IPS DF 6.9 (cell line): ENCODE measurements at regions not wholly inside any gene's neighbourhood (a gene's known extent, or its start where the extent isn't known, plus 50 kb on each side); places are given as distances from the start of the nearest gene placed in this dataset.

ENCODE experiments used
- DNase-seq: peaks from one replicate; pipeline ENCODE4 v3.0.0-alpha.2; 2013; ENCODE audit warnings: low read depth, low spot score
- H3K27ac ChIP-seq: one replicate; pipeline ENCODE4 v1.5.1; 2013; ENCODE audit warnings: low read length, control low read depth
- H3K27me3 ChIP-seq: 2 replicates; pipeline ENCODE4 v1.6.1; 2013; ENCODE audit warnings: mild to moderate bottlenecking, low read length; ENCODE audit not compliant: control insufficient read depth, insufficient read depth
- H3K36me3 ChIP-seq: 2 replicates; pipeline ENCODE4 v1.6.1; 2013; ENCODE audit warnings: low read length; ENCODE audit not compliant: control insufficient read depth, insufficient read depth
- H3K4me1 ChIP-seq: 2 replicates; pipeline ENCODE4 v1.6.1; 2013; ENCODE audit warnings: low read length; ENCODE audit not compliant: control insufficient read depth, insufficient read depth
- H3K4me3 ChIP-seq: 2 replicates; pipeline ENCODE4 v1.5.1; 2013; ENCODE audit warnings: mild to moderate bottlenecking, low read length
- H3K9me3 ChIP-seq: 2 replicates; pipeline ENCODE4 v1.6.1; 2013; ENCODE audit warnings: low read length, inconsistent platforms; ENCODE audit not compliant: control insufficient read depth, insufficient read depth
- WGBS: extraction: QIAGEN DNeasy Blood & Tissue Kit; methylation state at CpG from one replicate; pipeline ENCODE4 v1.1.7; 2013; ENCODE audit warnings: mixed read lengths, missing lambda C conversion rate; ENCODE audit not compliant: insufficient read length, insufficient coverage; 5-methylcytosine and 5-hydroxymethylcytosine counted together

GRCh38 chr6:164520916-164521315 lies 788.5 kb downstream of the C6orf118 start:
- DNase-seq: no peak
- WGBS: no CpG with 5 or more reads among the region's 4 CpGs
- H3K36me3 ChIP-seq: no peaks in the 10 kb centered on the region; the same call in 1 of the 2 replicates

DNA sequence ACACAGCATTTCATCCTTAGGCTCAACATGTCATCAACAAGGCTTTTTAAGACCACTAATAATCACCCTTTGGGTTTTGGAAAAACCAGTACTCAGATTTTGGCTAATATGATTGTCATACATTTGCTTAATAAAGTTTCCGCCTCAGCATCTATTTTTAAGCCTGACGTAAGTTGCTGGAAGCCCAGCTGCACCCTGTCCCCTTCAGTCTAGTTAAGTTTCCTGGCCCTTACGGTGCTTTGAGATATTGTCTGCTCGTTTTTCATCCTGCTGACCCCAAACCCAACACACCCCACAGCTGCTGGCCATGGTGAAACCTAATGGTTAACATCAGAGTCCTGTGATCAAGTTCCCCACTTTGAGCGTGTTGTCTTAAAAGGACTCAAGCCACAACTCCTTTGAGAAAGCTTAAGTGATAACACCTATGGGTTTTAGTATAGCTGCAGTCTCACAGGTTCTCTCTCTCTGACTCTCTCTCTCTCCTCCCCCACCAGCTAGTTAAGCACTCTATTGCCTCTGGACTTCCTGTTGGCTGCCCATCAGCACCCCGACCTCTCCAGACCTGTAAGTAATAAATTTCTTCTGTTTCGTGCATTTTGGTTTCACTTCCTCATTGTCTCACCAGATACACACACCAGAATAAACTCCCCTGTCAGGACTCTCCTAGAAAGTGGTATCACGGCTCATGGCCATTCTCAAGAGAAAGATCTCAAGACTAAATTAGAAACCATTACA lies 802.0 kb downstream of the C6orf118 start:
- no peaks in the 10 kb centered on the region for H3K27me3 ChIP-seq
- H3K4me1 ChIP-seq: no peaks in the 10 kb centered on the region
- H3K4me3 ChIP-seq: no peak overlapping the region
- no peaks in the 10 kb centered on the region for H3K9me3 ChIP-seq
- no peak for DNase-seq
- no CpG with 5 or more reads among the region's 8 CpGs for WGBS
- H3K27ac ChIP-seq: no peak overlapping the region
- no peaks in the 10 kb centered on the region for H3K36me3 ChIP-seq

More at GRCh38 chr6:164520916-164521315, 788.5 kb downstream of the C6orf118 start:
- no peaks in the 10 kb centered on the region; the same call in 1 of the 2 replicates for H3K9me3 ChIP-seq
- no peaks in the 10 kb centered on the region for H3K27me3 ChIP-seq
- H3K4me1 ChIP-seq: peaks cover 1% of the 10 kb centered on the region; the same call in 1 of the 2 replicates
- no peak overlapping the region for H3K27ac ChIP-seq
- no peak overlapping the region for H3K4me3 ChIP-seq

DNA sequence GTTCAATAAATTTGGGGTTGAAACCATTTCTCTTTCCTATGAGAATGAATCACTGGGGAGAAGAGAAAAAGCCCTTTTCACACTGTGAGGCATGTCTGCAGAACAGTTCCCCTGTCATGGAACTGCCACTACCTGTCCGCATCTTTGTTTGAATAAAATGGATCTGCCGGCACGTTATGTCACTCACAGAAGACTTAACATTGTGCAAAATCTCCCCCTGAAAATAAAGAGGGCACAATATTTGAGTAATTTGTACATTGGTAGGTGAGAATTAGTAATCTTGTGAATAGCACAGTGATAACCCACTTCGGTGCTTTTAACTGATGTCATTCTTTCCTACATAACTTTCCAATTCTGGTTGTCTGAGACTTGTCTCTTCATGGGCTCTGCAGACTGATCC lies 804.0 kb downstream of the C6orf118 start:
- no peaks in the 10 kb centered on the region for H3K36me3 ChIP-seq
- DNase-seq: no peak
- no peaks in the 10 kb centered on the region for H3K4me1 ChIP-seq
- H3K27ac ChIP-seq: no peak overlapping the region
- no peaks in the 10 kb centered on the region for H3K27me3 ChIP-seq
- no peaks in the 10 kb centered on the region for H3K9me3 ChIP-seq
- WGBS: no CpG with 5 or more reads among the region's 4 CpGs
- no peak overlapping the region for H3K4me3 ChIP-seq

GRCh38 chr6:164502833-164503232 lies 806.6 kb downstream of the C6orf118 start:
- no CpG with 5 or more reads among the region's 6 CpGs for WGBS
- no peak for DNase-seq
- H3K4me1 ChIP-seq: no peaks in the 10 kb centered on the region
- no peak overlapping the region for H3K27ac ChIP-seq
- H3K4me3 ChIP-seq: no peak overlapping the region
- no peaks in the 10 kb centered on the region for H3K36me3 ChIP-seq
- H3K9me3 ChIP-seq: no peaks in the 10 kb centered on the region
- H3K27me3 ChIP-seq: no peaks in the 10 kb centered on the region

DNA sequence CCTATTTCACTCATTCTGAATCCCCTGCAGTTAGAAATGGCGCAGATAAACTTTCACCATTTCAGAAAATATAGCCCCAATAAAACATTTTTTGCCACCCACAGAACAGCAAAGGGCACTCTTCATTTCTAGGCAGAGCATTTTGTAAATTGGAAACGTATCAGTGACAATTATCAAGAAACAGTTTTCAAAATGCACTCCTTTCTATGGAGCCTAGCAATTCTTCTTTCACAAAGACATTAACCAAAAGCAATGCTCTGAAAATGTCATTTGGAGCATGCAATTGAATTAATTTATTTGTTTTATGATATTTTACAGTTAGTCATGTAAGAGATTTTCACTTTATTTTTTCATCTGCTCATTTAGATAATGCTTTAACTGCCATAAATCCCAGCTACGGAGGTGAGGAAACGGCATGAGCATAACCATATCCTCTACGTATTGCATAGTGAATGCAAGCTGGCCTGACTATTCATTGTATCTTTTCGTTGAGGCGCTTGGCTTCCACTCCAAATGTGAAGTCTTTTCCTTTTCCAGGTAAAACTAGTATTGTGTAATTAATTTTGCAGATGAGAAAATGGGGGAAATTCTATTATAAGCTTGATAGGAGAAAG lies 813.4 kb downstream of the C6orf118 start:
- Histone ChIP-seq H3K9me3 (no peaks in the 10 kb centered on the region), H3K27ac (no peak overlapping the region), H3K36me3 (0 out of 2 replicates have a peak, but pooled peaks cover under 1% of the 10 kb centered on the region), H3K4me1 (no peaks in the 10 kb centered on the region), H3K27me3 (no peaks in the 10 kb centered on the region), H3K4me3 (no peak overlapping the region)
- WGBS: no CpG with 5 or more reads among the region's 7 CpGs
- no peak for DNase-seq

DNA sequence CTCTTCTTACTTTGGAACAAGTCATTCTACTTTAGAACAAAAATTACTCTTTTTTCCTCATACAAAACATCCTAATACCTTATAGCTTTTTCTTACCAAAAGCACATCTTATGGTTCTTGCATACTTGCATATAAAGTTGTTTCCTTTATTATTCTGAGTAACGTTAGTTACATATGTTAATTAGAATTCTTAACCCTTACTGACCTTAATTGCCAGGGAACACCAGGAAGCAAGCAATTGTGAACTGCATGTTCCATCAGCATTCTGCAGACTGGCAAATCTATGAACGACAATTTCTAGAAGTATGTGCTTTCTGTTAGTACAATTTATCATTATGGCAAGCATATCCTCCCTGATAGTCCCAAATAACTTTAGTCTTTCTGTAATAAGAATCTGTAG lies 831.0 kb downstream of the C6orf118 start:
- no peak for DNase-seq
- no CpG with 5 or more reads among the region's 2 CpGs for WGBS
- H3K4me3 ChIP-seq: no peak overlapping the region
- no peaks in the 10 kb centered on the region for H3K27me3 ChIP-seq
- H3K9me3 ChIP-seq: no peaks in the 10 kb centered on the region; the same call in 1 of the 2 replicates
- H3K27ac ChIP-seq: no peak overlapping the region
- no peaks in the 10 kb centered on the region for H3K4me1 ChIP-seq
- H3K36me3 ChIP-seq: no peaks in the 10 kb centered on the region

GRCh38 chr6:164477790-164478189 lies 831.6 kb downstream of the C6orf118 start:
- Histone ChIP-seq H3K27me3 (no peaks in the 10 kb centered on the region), H3K4me3 (no peak overlapping the region), H3K27ac (no peak overlapping the region), H3K36me3 (no peaks in the 10 kb centered on the region), H3K4me1 (no peaks in the 10 kb centered on the region), H3K9me3 (no peaks in the 10 kb centered on the region)
- no CpG with 5 or more reads among the region's 2 CpGs for WGBS
- DNase-seq: no peak

DNA sequence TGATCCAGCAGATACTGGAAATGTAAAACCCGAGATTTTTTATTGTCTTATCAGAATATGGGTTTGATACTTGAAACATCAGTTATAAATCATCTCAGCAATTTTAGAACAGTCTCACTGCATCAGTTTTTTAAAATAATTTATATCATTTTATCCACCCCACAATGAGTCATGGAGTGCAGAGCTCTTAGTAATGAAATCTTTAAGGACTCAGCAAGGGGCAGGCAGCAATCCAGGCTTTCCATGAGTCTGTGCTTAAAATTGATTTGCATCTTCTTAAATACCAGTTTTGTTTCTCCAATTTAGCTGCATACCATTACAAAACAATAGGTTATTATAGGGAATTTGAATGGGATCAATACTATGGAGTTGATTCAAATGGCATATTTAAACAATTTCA lies 832.3 kb downstream of the C6orf118 start:
- DNase-seq: no peak
- Histone ChIP-seq H3K9me3 (no peaks in the 10 kb centered on the region), H3K4me1 (no peaks in the 10 kb centered on the region), H3K27ac (no peak overlapping the region), H3K27me3 (no peaks in the 10 kb centered on the region), H3K36me3 (no peaks in the 10 kb centered on the region), H3K4me3 (no peak overlapping the region)
- no CpG with 5 or more reads among the region's 1 CpG for WGBS

GRCh38 chr6:164469276-164469949 lies 840.0 kb downstream of the C6orf118 start:
- H3K27ac ChIP-seq: no peak overlapping the region
- no peak overlapping the region for H3K4me3 ChIP-seq
- H3K4me1 ChIP-seq: no peaks in the 10 kb centered on the region
- H3K36me3 ChIP-seq: no peaks in the 10 kb centered on the region
- H3K9me3 ChIP-seq: no peaks in the 10 kb centered on the region
- DNase-seq: no peak
- no CpG with 5 or more reads among the region's 9 CpGs for WGBS
- H3K27me3 ChIP-seq: no peaks in the 10 kb centered on the region

GRCh38 chr6:164455835-164456234 lies 853.6 kb downstream of the C6orf118 start:
- H3K27me3 ChIP-seq: no peaks in the 10 kb centered on the region
- H3K4me3 ChIP-seq: no peak overlapping the region
- no peaks in the 10 kb centered on the region for H3K9me3 ChIP-seq
- H3K4me1 ChIP-seq: no peaks in the 10 kb centered on the region
- no peak overlapping the region for H3K27ac ChIP-seq
- no CpG with 5 or more reads among the region's 9 CpGs for WGBS
- no peaks in the 10 kb centered on the region for H3K36me3 ChIP-seq
- no peak for DNase-seq
